CD14-positive monocyte (primary cell): ENCODE measurements at regions not wholly inside any gene's neighbourhood (a gene's known extent, or its start where the extent isn't known, plus 50 kb on each side); places are given as distances from the start of the nearest gene placed in this dataset.

Source experiments
- DNase-seq, 3 donors: peaks; one replicate each; pipeline ENCODE4 v3.0.0-alpha.2; 2011 to 2022
- H2AFZ ChIP-seq: 2 replicates; pipeline ENCODE4 v1.6.0; 2012; ENCODE audit warnings: mild to moderate bottlenecking, low read depth, low read length, inconsistent platforms; ENCODE audit not compliant: insufficient read depth, poor library complexity, severe bottlenecking
- H3K27ac ChIP-seq, 2 donors: 1 replicate in 1 of 2; 2 replicates in 1 of 2; pipeline ENCODE4 v1.5.1; 2012 to 2013; ENCODE audit warnings: low read length in 2 of 2, control low read depth in 1 of 2, inconsistent platforms in 1 of 2, low read depth in 1 of 2, mild to moderate bottlenecking in 1 of 2
- H3K27me3 ChIP-seq, 2 donors: one replicate each; pipeline versions ENCODE4 v1.6.0 to v1.6.1; 2011 to 2013; ENCODE audit warnings: low read length in 2 of 2; ENCODE audit not compliant: control insufficient read depth in 2 of 2, insufficient read depth in 2 of 2
- H3K36me3 ChIP-seq, 2 donors: replicated peaks in 1 of 2; 1 replicate in 1 of 2; 2 replicates in 1 of 2; pipeline versions ENCODE4 v1.5.1 to v1.6.1; 2012 to 2013; ENCODE audit warnings: low read length in 2 of 2, control low read depth in 1 of 2, inconsistent platforms in 1 of 2, mild to moderate bottlenecking in 1 of 2; ENCODE audit not compliant: insufficient read depth in 2 of 2, control insufficient read depth in 1 of 2
- H3K4me1 ChIP-seq, 2 donors: 1 replicate in 1 of 2; 2 replicates in 1 of 2; pipeline versions ENCODE4 v1.5.1 to v1.6.1; 2012 to 2013; ENCODE audit warnings: low read length in 2 of 2, control low read depth in 1 of 2, inconsistent platforms in 1 of 2, mild to moderate bottlenecking in 1 of 2, moderate library complexity in 1 of 2; ENCODE audit not compliant: insufficient read depth in 2 of 2, control insufficient read depth in 1 of 2
- H3K4me2 ChIP-seq: replicated peaks from 2 replicates; pipeline ENCODE3; 2012; ENCODE audit warnings: low read length, moderate library complexity, mild to moderate bottlenecking; ENCODE audit not compliant: poor library complexity, severe bottlenecking; ENCODE audit errors: extremely low read depth
- H3K4me3 ChIP-seq, 3 experiments: fragments of 200-600 bp in 1 of 3; sonication (generic) in 1 of 3; replicated peaks in 1 of 3; 1 replicate in 2 of 3; 2 replicates in 1 of 3; pipeline ENCODE4 v1.5.1; 2011 to 2013; ENCODE audit warnings: low read length in 3 of 3, mild to moderate bottlenecking in 3 of 3, control low read depth in 2 of 3, low read depth in 2 of 3, inconsistent platforms in 1 of 3, moderate library complexity in 1 of 3
- H3K79me2 ChIP-seq: 2 replicates; pipeline ENCODE4 v1.6.0; 2012; ENCODE audit warnings: mild to moderate bottlenecking, control low read depth, inconsistent platforms, low read length, moderate library complexity; ENCODE audit not compliant: insufficient read depth
- H3K9ac ChIP-seq: 2 replicates; pipeline ENCODE4 v1.6.0; 2017; ENCODE audit warnings: low read length, mild to moderate bottlenecking; ENCODE audit not compliant: insufficient read depth, poor library complexity, severe bottlenecking
- H3K9me3 ChIP-seq, 2 donors: replicated peaks in 1 of 2; 1 replicate in 1 of 2; 2 replicates in 1 of 2; pipeline versions ENCODE4 v1.5.1 to v1.6.1; 2012 to 2013; ENCODE audit warnings: low read length in 2 of 2, control low read depth in 1 of 2; ENCODE audit not compliant: control insufficient read depth in 1 of 2, insufficient read depth in 1 of 2
- H4K20me1 ChIP-seq: 2 replicates; pipeline ENCODE4 v1.6.0; 2012; ENCODE audit warnings: mild to moderate bottlenecking, low read length, control low read depth, moderate library complexity; ENCODE audit not compliant: insufficient read depth
- H3K27ac Mint-ChIP-seq, 7 donors: one replicate each; pipeline ENCODE4 v1.8.0; 2020; ENCODE audit warnings: mild to moderate bottlenecking in 7 of 7, mixed read lengths in 7 of 7, moderate library complexity in 6 of 7, inconsistent platforms in 2 of 7
- H3K27me3 Mint-ChIP-seq, 3 donors: one replicate each; pipeline ENCODE4 v1.8.0; 2021 to 2022; ENCODE audit warnings: low read depth in 3 of 3, mild to moderate bottlenecking in 3 of 3, mixed read lengths in 3 of 3, moderate library complexity in 3 of 3, inconsistent platforms in 1 of 3
- H3K36me3 Mint-ChIP-seq, 2 donors: one replicate each; pipeline ENCODE4 v1.8.0; 2020; ENCODE audit warnings: mixed read lengths in 2 of 2, inconsistent platforms in 1 of 2, mild to moderate bottlenecking in 1 of 2
- H3K4me1 Mint-ChIP-seq: one replicate; pipeline ENCODE4 v1.8.0; 2020; ENCODE audit warnings: mild to moderate bottlenecking, mixed read lengths
- H3K4me3 Mint-ChIP-seq, 2 donors: one replicate each; pipeline ENCODE4 v1.8.0; 2020; ENCODE audit warnings: mild to moderate bottlenecking in 2 of 2, mixed read lengths in 2 of 2, moderate library complexity in 1 of 2
- H3K9me3 Mint-ChIP-seq, 7 donors: one replicate each; pipeline ENCODE4 v1.8.0; 2020 to 2022; ENCODE audit warnings: mixed read lengths in 7 of 7, mild to moderate bottlenecking in 6 of 7, moderate library complexity in 6 of 7, inconsistent platforms in 2 of 7
- WGBS: methylation state at CpG from one replicate; pipeline ENCODE4 v1.1.5; 2013; ENCODE audit warnings: missing lambda C conversion rate; ENCODE audit not compliant: insufficient coverage; 5-methylcytosine and 5-hydroxymethylcytosine counted together
- intact Hi-C, 2 donors: fragments of 100-400 bp; cut with micrococcal nuclease; formaldehyde crosslinking; loops; one replicate each; pipeline versions ENCODE4 v1.15.0 to v1.15.1; 2023
- TF ChIP-seq, protein P1 (sequence below): fragments of 200-600 bp; IDR thresholded peaks from one replicate; pipeline ENCODE4 v1.8.0; 2022; ENCODE audit warnings: antibody characterized with exemption, mild to moderate bottlenecking

DNA sequence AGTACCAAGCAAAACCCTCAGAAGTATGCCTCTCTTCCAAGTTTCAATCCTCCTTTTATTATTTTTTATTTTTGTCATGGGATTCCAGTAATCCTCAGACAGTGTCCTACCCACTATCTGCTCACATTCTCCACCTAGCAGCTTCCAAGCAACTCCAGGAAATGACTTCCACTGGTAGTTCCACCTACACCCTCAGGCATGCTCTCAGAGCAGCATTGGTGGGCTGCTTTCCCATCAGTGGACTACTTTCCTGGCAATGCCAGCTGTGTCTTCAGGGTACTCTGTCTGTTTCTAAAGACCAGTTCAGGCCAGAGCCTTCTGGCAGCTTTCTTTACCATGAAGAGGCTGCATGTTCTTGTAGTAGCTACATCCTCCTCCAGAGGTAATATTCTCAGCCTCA is 244.0 kb downstream of the HGF start:
- no peak overlapping the region for H3K27ac ChIP-seq
- H3K4me3 ChIP-seq, result no peak overlapping the region
- no peak overlapping the region for H3K4me2 ChIP-seq
- H3K27me3 Mint-ChIP-seq, result peaks cover 0 to 4% (median 0%) of the 10 kb centered on the region in 3 donors
- H3K4me1 Mint-ChIP-seq, result no peaks in the 10 kb centered on the region
- H3K9me3 Mint-ChIP-seq, result no peaks in the 10 kb centered on the region
- H4K20me1 ChIP-seq, result no peaks in the 10 kb centered on the region
- no peak overlapping the region for H3K9ac ChIP-seq
- H3K27ac Mint-ChIP-seq, result no peak overlapping the region
- no peaks in the 10 kb centered on the region for H3K36me3 ChIP-seq
- no peaks in the 10 kb centered on the region for H3K36me3 Mint-ChIP-seq
- no peaks in the 10 kb centered on the region for H3K9me3 ChIP-seq
- no peak for DNase-seq
- no peak overlapping the region for H3K4me3 Mint-ChIP-seq
- intact Hi-C loops, result no loop called here
- TF ChIP-seq, protein P1, sequence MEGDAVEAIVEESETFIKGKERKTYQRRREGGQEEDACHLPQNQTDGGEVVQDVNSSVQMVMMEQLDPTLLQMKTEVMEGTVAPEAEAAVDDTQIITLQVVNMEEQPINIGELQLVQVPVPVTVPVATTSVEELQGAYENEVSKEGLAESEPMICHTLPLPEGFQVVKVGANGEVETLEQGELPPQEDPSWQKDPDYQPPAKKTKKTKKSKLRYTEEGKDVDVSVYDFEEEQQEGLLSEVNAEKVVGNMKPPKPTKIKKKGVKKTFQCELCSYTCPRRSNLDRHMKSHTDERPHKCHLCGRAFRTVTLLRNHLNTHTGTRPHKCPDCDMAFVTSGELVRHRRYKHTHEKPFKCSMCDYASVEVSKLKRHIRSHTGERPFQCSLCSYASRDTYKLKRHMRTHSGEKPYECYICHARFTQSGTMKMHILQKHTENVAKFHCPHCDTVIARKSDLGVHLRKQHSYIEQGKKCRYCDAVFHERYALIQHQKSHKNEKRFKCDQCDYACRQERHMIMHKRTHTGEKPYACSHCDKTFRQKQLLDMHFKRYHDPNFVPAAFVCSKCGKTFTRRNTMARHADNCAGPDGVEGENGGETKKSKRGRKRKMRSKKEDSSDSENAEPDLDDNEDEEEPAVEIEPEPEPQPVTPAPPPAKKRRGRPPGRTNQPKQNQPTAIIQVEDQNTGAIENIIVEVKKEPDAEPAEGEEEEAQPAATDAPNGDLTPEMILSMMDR, result no peak
- H3K27me3 ChIP-seq, result no peaks in the 10 kb centered on the region
- H2AFZ ChIP-seq, result no peak overlapping the region
- H3K79me2 ChIP-seq, result no peaks in the 10 kb centered on the region
- no peaks in the 10 kb centered on the region for H3K4me1 ChIP-seq

DNA sequence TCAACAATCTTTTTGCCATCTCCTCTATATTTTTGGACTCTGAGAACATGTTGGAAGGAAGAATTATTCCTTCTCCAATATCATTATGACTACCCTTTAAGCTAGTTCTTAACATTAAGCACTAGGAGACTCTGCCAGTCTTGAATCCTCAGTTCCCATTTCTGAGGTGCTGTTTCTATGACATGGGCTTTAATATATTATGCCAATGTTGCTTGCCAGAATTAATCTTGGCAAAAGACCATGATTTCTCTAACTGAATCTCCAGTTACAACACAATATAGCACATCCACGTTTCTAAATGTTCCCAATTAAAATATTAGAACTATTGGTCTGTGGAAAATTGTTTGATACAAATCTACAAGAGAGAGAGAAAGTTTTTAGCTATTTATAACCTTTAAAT is 250.0 kb downstream of the HGF start:
- no peaks in the 10 kb centered on the region for H3K27me3 ChIP-seq
- TF ChIP-seq, protein P1, result no peak

More for the DNA sequence above, 250.0 kb downstream of the HGF start:
- no peaks in the 10 kb centered on the region for H3K9me3 Mint-ChIP-seq
- Histone ChIP-seq H3K4me1 (no peaks in the 10 kb centered on the region), H2AFZ (no peak overlapping the region), H3K4me3 (no peak overlapping the region), H3K9me3 (no peaks in the 10 kb centered on the region), H3K27ac (no peak overlapping the region), H3K79me2 (no peaks in the 10 kb centered on the region), H3K36me3 (no peaks in the 10 kb centered on the region), H3K4me2 (no peak overlapping the region), H4K20me1 (no peaks in the 10 kb centered on the region), H3K9ac (no peak overlapping the region)
- H3K4me3 Mint-ChIP-seq, result no peak overlapping the region
- intact Hi-C loops, result no loop called here
- H3K27ac Mint-ChIP-seq, result no peak overlapping the region
- H3K27me3 Mint-ChIP-seq, result no peaks in the 10 kb centered on the region
- no peaks in the 10 kb centered on the region for H3K36me3 Mint-ChIP-seq
- no CpG with 5 or more reads among the region's 1 CpG for WGBS
- H3K4me1 Mint-ChIP-seq, result no peaks in the 10 kb centered on the region
- no peak for DNase-seq
